ENCODE measurements at regions not wholly inside any gene's neighbourhood (a gene's known extent, or its start where the extent isn't known, plus 50 kb on each side); places are given as distances from the start of the nearest gene placed in this dataset.

DNA sequence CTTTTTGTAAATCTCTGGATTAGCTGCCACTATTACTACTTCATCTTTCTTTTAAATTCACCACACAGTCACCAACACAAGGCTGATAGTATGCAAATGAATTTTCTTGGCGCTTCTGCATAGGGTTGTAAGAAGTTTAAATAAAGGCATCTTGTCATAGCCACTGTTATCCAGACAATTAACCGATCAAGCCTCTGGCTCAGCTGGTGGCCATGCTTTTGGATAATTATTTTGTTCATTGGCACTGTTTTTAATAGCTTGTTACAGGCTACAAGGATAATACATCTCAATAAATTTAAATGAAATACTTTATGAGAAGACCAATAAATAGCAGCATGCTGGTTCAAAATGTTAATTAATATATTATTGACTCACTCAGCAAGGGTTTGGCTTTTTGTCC lies 1261.0 kb downstream of the FAM181B start:
- H3K4me1 ChIP-seq (ENCODE audit: low read depth), result no peaks in the 10 kb centered on the region
- H3K9me3 ChIP-seq (ENCODE audit: low read depth), result no peaks in the 10 kb centered on the region
- no peaks in the 10 kb centered on the region for H3K27me3 ChIP-seq
- no peak for DNase-seq (ENCODE audit: low read depth in 1 of 2, low spot score in 1 of 2)
- no peak overlapping the region for H3K4me3 ChIP-seq
- TF ChIP-seq, protein P1, sequence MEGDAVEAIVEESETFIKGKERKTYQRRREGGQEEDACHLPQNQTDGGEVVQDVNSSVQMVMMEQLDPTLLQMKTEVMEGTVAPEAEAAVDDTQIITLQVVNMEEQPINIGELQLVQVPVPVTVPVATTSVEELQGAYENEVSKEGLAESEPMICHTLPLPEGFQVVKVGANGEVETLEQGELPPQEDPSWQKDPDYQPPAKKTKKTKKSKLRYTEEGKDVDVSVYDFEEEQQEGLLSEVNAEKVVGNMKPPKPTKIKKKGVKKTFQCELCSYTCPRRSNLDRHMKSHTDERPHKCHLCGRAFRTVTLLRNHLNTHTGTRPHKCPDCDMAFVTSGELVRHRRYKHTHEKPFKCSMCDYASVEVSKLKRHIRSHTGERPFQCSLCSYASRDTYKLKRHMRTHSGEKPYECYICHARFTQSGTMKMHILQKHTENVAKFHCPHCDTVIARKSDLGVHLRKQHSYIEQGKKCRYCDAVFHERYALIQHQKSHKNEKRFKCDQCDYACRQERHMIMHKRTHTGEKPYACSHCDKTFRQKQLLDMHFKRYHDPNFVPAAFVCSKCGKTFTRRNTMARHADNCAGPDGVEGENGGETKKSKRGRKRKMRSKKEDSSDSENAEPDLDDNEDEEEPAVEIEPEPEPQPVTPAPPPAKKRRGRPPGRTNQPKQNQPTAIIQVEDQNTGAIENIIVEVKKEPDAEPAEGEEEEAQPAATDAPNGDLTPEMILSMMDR (IDR thresholded peaks at IDR 0.05; ENCODE audit: low read depth, low read length), result no peak
- no peaks in the 10 kb centered on the region for H3K36me3 ChIP-seq
- no peak overlapping the region for H3K27ac ChIP-seq

DNA sequence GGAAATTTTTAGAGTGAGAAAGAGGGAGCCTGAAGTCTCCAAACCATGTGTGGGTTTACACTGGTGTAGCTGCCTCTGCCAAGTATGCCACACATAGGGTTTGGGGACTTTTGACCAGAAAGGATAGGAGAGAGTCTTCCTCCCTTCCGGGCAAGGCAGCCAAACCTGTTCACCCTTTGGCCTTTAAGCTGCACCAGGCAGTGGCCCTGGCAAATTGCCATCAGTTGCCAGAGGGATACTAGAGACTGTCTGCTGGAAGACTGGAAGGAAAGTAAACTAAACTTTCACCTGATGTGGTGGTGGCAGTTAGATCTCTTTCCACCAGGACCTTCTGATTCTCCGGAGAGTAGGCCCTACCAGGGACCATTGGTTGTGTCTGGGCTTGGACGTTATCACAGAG lies 1263.2 kb downstream of the FAM181B start:
- DNase-seq (ENCODE audit: low read depth in 1 of 2, low spot score in 1 of 2), result no peak
- Histone ChIP-seq H3K27me3 (no peaks in the 10 kb centered on the region), H3K27ac (no peak overlapping the region), H3K9me3 (ENCODE audit: low read depth) (no peaks in the 10 kb centered on the region), H3K4me1 (ENCODE audit: low read depth) (no peaks in the 10 kb centered on the region), H3K36me3 (no peaks in the 10 kb centered on the region), H3K4me3 (no peak overlapping the region)
- TF ChIP-seq, protein P1 (IDR thresholded peaks at IDR 0.05; ENCODE audit: low read depth, low read length), result no peak

GRCh38 chr11:81459766-81460306 lies 1273.8 kb downstream of the FAM181B start:
- Histone ChIP-seq H3K36me3 (no peaks in the 10 kb centered on the region), H3K9me3 (ENCODE audit: low read depth) (no peaks in the 10 kb centered on the region), H3K27ac (no peak overlapping the region), H3K4me3 (no peak overlapping the region), H3K4me1 (ENCODE audit: low read depth) (no peaks in the 10 kb centered on the region), H3K27me3 (no peaks in the 10 kb centered on the region)
- no peak for DNase-seq (ENCODE audit: low read depth in 1 of 2, low spot score in 1 of 2)
- TF ChIP-seq, protein P1 (IDR thresholded peaks at IDR 0.05; ENCODE audit: low read depth, low read length), result no peak

- TF ChIP-seq, protein P1 (IDR thresholded peaks at IDR 0.05; ENCODE audit: low read depth, low read length), result no peak
- no peaks in the 10 kb centered on the region for H3K27me3 ChIP-seq
- no peak overlapping the region for H3K4me3 ChIP-seq
- H3K36me3 ChIP-seq, result no peaks in the 10 kb centered on the region
- DNase-seq (ENCODE audit: low read depth in 1 of 2, low spot score in 1 of 2), result no peak
- no peak overlapping the region for H3K27ac ChIP-seq
- no peaks in the 10 kb centered on the region for H3K4me1 ChIP-seq (ENCODE audit: low read depth)
- no peaks in the 10 kb centered on the region for H3K9me3 ChIP-seq (ENCODE audit: low read depth)
These were observed 1284.0 kb downstream of the FAM181B start for GRCh38 chr11:81449588-81450156.

- H3K4me1 ChIP-seq (ENCODE audit: low read depth), result no peaks in the 10 kb centered on the region
- no peak overlapping the region for H3K4me3 ChIP-seq
- H3K27ac ChIP-seq, result no peak overlapping the region
- no peaks in the 10 kb centered on the region for H3K36me3 ChIP-seq
- DNase-seq (ENCODE audit: low read depth in 1 of 2, low spot score in 1 of 2), result no peak
- H3K27me3 ChIP-seq, result no peaks in the 10 kb centered on the region
- TF ChIP-seq, protein P1 (IDR thresholded peaks at IDR 0.05; ENCODE audit: low read depth, low read length), result no peak
- no peaks in the 10 kb centered on the region for H3K9me3 ChIP-seq (ENCODE audit: low read depth)
These were observed 1289.4 kb downstream of the FAM181B start for GRCh38 chr11:81444297-81444696.
